Dendritic cell treated with granulocyte-macrophage colony-stimulating factor and Interleukin-4, amounts not matched to agents 40 ng/mL and 50 ng/mL, for 4 days (primary cell): ENCODE measurements at regions not wholly inside any gene's neighbourhood (a gene's known extent, or its start where the extent isn't known, plus 50 kb on each side); places are given as distances from the start of the nearest gene placed in this dataset.

Source experiments
- H3K27ac Mint-ChIP-seq: one replicate; pipeline ENCODE4 v1.8.0; 2022; ENCODE audit warnings: mild to moderate bottlenecking, mixed read lengths
- H3K27me3 Mint-ChIP-seq: one replicate; pipeline ENCODE4 v1.8.0; 2022; ENCODE audit warnings: mild to moderate bottlenecking, mixed read lengths
- H3K36me3 Mint-ChIP-seq: one replicate; pipeline ENCODE4 v1.8.0; 2022; ENCODE audit warnings: low read depth, mixed read lengths
- H3K4me1 Mint-ChIP-seq: one replicate; pipeline ENCODE4 v1.8.0; 2022; ENCODE audit warnings: low read depth, mixed read lengths
- H3K4me3 Mint-ChIP-seq: one replicate; pipeline ENCODE4 v1.8.0; 2022; ENCODE audit warnings: mild to moderate bottlenecking, moderate library complexity, mixed read lengths
- H3K9me3 Mint-ChIP-seq: one replicate; pipeline ENCODE4 v1.8.0; 2022; ENCODE audit warnings: mixed read lengths
- intact Hi-C: fragments of 100-400 bp; cut with micrococcal nuclease; formaldehyde crosslinking; loops from one replicate; pipeline ENCODE4 v1.15.0; 2022

GRCh38 chr9:23887781-23888180 lies 61.7 kb upstream of the ELAVL2 start:
- Mint-ChIP-seq H3K36me3 (no peaks in the 10 kb centered on the region), H3K9me3 (peaks cover 41% of the 10 kb centered on the region), H3K27me3 (no peaks in the 10 kb centered on the region), H3K4me3 (no peak overlapping the region), H3K27ac (no peak overlapping the region), H3K4me1 (no peaks in the 10 kb centered on the region)
- intact Hi-C loops = no loop called here
